RWPE2 (cell line): ENCODE measurements at regions not wholly inside any gene's neighbourhood (a gene's known extent, or its start where the extent isn't known, plus 50 kb on each side); places are given as distances from the start of the nearest gene placed in this dataset.
"Not testable (repeated sequence)": the region's sequence is repeated elsewhere in the genome, so short reads cannot be mapped to it uniquely, and the experiment has no call there.

Experiments used
- ATAC-seq: fragments of 200-7000 bp; cut with Tn5 transposase; 3 replicates; pipeline ENCODE4 v1.9.1; 2021; ENCODE audit warnings: low read depth
- DNase-seq: peaks from one replicate; pipeline ENCODE4 v3.0.0-alpha.2; 2020; ENCODE audit warnings: low spot score
- H3K27ac ChIP-seq: fragments of 450-650 bp; 2 replicates; pipeline ENCODE4 v1.5.1; 2017; ENCODE audit warnings: mild to moderate bottlenecking; ENCODE audit not compliant: poor library complexity, severe bottlenecking
- H3K27me3 ChIP-seq: fragments of 250-450 bp; sonication (Bioruptor Pico); 2 replicates; pipeline ENCODE4 v1.5.1; 2021; ENCODE audit warnings: mild to moderate bottlenecking, moderate library complexity; ENCODE audit not compliant: insufficient read depth, poor library complexity, severe bottlenecking
- H3K36me3 ChIP-seq: fragments of 250-450 bp; sonication (Bioruptor Pico); 2 replicates; pipeline ENCODE4 v1.5.1; 2020; ENCODE audit warnings: low read depth, mild to moderate bottlenecking, moderate library complexity
- H3K4me1 ChIP-seq: fragments of 250-450 bp; sonication (Bioruptor Pico); 2 replicates; pipeline ENCODE4 v1.5.1; 2021; ENCODE audit warnings: mild to moderate bottlenecking, moderate library complexity; ENCODE audit not compliant: insufficient read depth, poor library complexity, severe bottlenecking
- H3K4me3 ChIP-seq: fragments of 250-450 bp; sonication (Bioruptor Pico); 2 replicates; pipeline ENCODE4 v1.5.1; 2021; ENCODE audit warnings: mild to moderate bottlenecking, moderate library complexity; ENCODE audit not compliant: severe bottlenecking
- H3K9me3 ChIP-seq: fragments of 250-450 bp; sonication (Bioruptor Pico); 2 replicates; pipeline ENCODE4 v1.5.1; 2021; ENCODE audit warnings: mild to moderate bottlenecking, moderate library complexity; ENCODE audit not compliant: severe bottlenecking
- CTCF ChIP-seq: fragments of 450-650 bp; IDR thresholded peaks from one replicate; pipeline ENCODE4 v1.5.1; 2017; ENCODE audit warnings: mild to moderate bottlenecking, moderate library complexity; ENCODE audit not compliant: poor library complexity, severe bottlenecking

GRCh38 chr7:113625494-113626102 lies 293.2 kb downstream of the PPP1R3A start:
- Histone ChIP-seq H3K9me3 (peaks cover 14% of the 10 kb centered on the region), H3K27me3 (no peaks in the 10 kb centered on the region)
- no peak for TF ChIP-seq CTCF

GRCh38 chr7:113622796-113623195 lies 296.0 kb downstream of the PPP1R3A start:
- H3K27ac ChIP-seq: no peak overlapping the region
- no peaks in the 10 kb centered on the region for H3K27me3 ChIP-seq
- H3K4me3 ChIP-seq: no peak overlapping the region
- ATAC-seq (no peak), DNase-seq (no peak)
- no peaks in the 10 kb centered on the region for H3K4me1 ChIP-seq
- peaks cover 21% of the 10 kb centered on the region for H3K9me3 ChIP-seq
- H3K36me3 ChIP-seq: no peaks in the 10 kb centered on the region
- no peak for TF ChIP-seq CTCF

More at GRCh38 chr7:113625494-113626102, 293.2 kb downstream of the PPP1R3A start:
- no peak overlapping the region for H3K4me3 ChIP-seq
- no peaks in the 10 kb centered on the region for H3K4me1 ChIP-seq
- ATAC-seq (no peak), DNase-seq (no peak)
- H3K27ac ChIP-seq: no peak overlapping the region
- H3K36me3 ChIP-seq: no peaks in the 10 kb centered on the region

- Histone ChIP-seq H3K4me1 (no peaks in the 10 kb centered on the region), H3K9me3 (no peaks in the 10 kb centered on the region), H3K36me3 (no peaks in the 10 kb centered on the region), H3K27ac (no peak overlapping the region), H3K27me3 (no peaks in the 10 kb centered on the region), H3K4me3 (no peak overlapping the region)
- TF ChIP-seq CTCF: no peak
- no peak for DNase-seq
- ATAC-seq: no peak
Measured at GRCh38 chr7:113610572-113610971, 308.2 kb downstream of the PPP1R3A start.

- Histone ChIP-seq H3K9me3 (no peaks in the 10 kb centered on the region), H3K4me3 (no peak overlapping the region), H3K4me1 (no peaks in the 10 kb centered on the region), H3K36me3 (no peaks in the 10 kb centered on the region), H3K27ac (no peak overlapping the region), H3K27me3 (no peaks in the 10 kb centered on the region)
- no peak for DNase-seq
- no peak for TF ChIP-seq CTCF
- ATAC-seq: no peak
Measured at GRCh38 chr7:113608782-113609181, 310.0 kb downstream of the PPP1R3A start.

- DNase-seq (no peak), ATAC-seq (no peak)
- no peak for TF ChIP-seq CTCF
- Histone ChIP-seq H3K27me3 (no peaks in the 10 kb centered on the region), H3K9me3 (no peaks in the 10 kb centered on the region), H3K36me3 (no peaks in the 10 kb centered on the region), H3K4me3 (no peak overlapping the region), H3K27ac (no peak overlapping the region), H3K4me1 (no peaks in the 10 kb centered on the region)
Measured at GRCh38 chr7:113606325-113606724, 312.5 kb downstream of the PPP1R3A start.

- not testable (repeated sequence) for H3K27ac ChIP-seq, H3K27me3 ChIP-seq, H3K4me1 ChIP-seq, ATAC-seq, DNase-seq, H3K4me3 ChIP-seq, H3K36me3 ChIP-seq, H3K9me3 ChIP-seq
Measured at GRCh38 chr7:113600428-113600827, 318.4 kb downstream of the PPP1R3A start.

GRCh38 chr7:113593455-113593854 lies 325.4 kb downstream of the PPP1R3A start:
- not testable (repeated sequence) for H3K9me3 ChIP-seq, H3K27ac ChIP-seq, DNase-seq, H3K4me3 ChIP-seq, H3K4me1 ChIP-seq, ATAC-seq, H3K36me3 ChIP-seq, H3K27me3 ChIP-seq
